HUES64 (cell line): ENCODE measurements at regions not wholly inside any gene's neighbourhood (a gene's known extent, or its start where the extent isn't known, plus 50 kb on each side); places are given as distances from the start of the nearest gene placed in this dataset.

Source experiments
- H3K27ac ChIP-seq: 2 replicates; pipeline ENCODE4 v1.7.0; 2013; ENCODE audit warnings: low read depth, low read length, inconsistent platforms
- H3K27me3 ChIP-seq: 2 replicates; pipeline ENCODE4 v1.6.1; 2013; ENCODE audit warnings: mild to moderate bottlenecking, low read length; ENCODE audit not compliant: insufficient read depth
- H3K36me3 ChIP-seq: 2 replicates; pipeline ENCODE4 v1.6.1; 2013; ENCODE audit warnings: mild to moderate bottlenecking, low read length; ENCODE audit not compliant: insufficient read depth
- H3K4me1 ChIP-seq: 2 replicates; pipeline ENCODE4 v1.6.1; 2013; ENCODE audit warnings: mild to moderate bottlenecking, low read length, moderate library complexity; ENCODE audit not compliant: insufficient read depth
- H3K4me3 ChIP-seq: 2 replicates; pipeline ENCODE4 v1.5.1; 2013; ENCODE audit warnings: mild to moderate bottlenecking, low read length, moderate library complexity
- H3K9ac ChIP-seq: 2 replicates; pipeline ENCODE4 v1.6.1; 2013; ENCODE audit warnings: mild to moderate bottlenecking, low read depth, low read length
- H3K9me3 ChIP-seq: 2 replicates; pipeline ENCODE4 v1.6.1; 2013; ENCODE audit warnings: low read depth, low read length; ENCODE audit not compliant: insufficient read depth
- WGBS: fragments of 150-250, 120-280 bp; methylation state at CpG from one replicate; pipeline ENCODE4 v1.1.7; 2013; ENCODE audit warnings: missing lambda C conversion rate; 5-methylcytosine and 5-hydroxymethylcytosine counted together

- H3K27ac ChIP-seq = no peak overlapping the region
- no peaks in the 10 kb centered on the region for H3K36me3 ChIP-seq
- WGBS = 85% methylated on average over 24 of the region's 24 CpGs
- H3K4me1 ChIP-seq = no peaks in the 10 kb centered on the region
- H3K9ac ChIP-seq = no peak overlapping the region
- no peak overlapping the region for H3K4me3 ChIP-seq
- H3K9me3 ChIP-seq = peaks cover 77% of the 10 kb centered on the region
- H3K27me3 ChIP-seq = no peaks in the 10 kb centered on the region
These were observed 50.7 kb upstream of the USP29 start for GRCh38 chr19:57068921-57069697.
